Loucy (cell line): ENCODE measurements at regions not wholly inside any gene's neighbourhood (a gene's known extent, or its start where the extent isn't known, plus 50 kb on each side); places are given as distances from the start of the nearest gene placed in this dataset.
"Not testable (repeated sequence)": the region's sequence is repeated elsewhere in the genome, so short reads cannot be mapped to it uniquely, and the experiment has no call there.

ENCODE experiments used
- H2AFZ ChIP-seq: fragments of 200-600 bp; sonication (generic); 2 replicates; pipeline ENCODE4 v1.6.0; 2016; ENCODE audit warnings: antibody characterized with exemption, mild to moderate bottlenecking, low read length, moderate library complexity
- H3F3A ChIP-seq: fragments of 200-600 bp; 2 replicates; pipeline ENCODE4 v1.6.0; 2016; ENCODE audit warnings: antibody characterized with exemption, low read depth, mild to moderate bottlenecking
- H3K27me3 ChIP-seq: fragments of 200-600 bp; sonication (generic); 2 replicates; pipeline ENCODE4 v1.6.1; 2014; ENCODE audit warnings: low read length, mild to moderate bottlenecking; ENCODE audit not compliant: insufficient read depth, poor library complexity, severe bottlenecking
- H3K36me3 ChIP-seq: fragments of 200-600 bp; sonication (generic); 2 replicates; pipeline ENCODE4 v1.6.1; 2016; ENCODE audit warnings: low read length; ENCODE audit not compliant: insufficient read depth
- H3K4me1 ChIP-seq: fragments of 200-600 bp; sonication (generic); 2 replicates; pipeline ENCODE4 v1.5.1; 2014; ENCODE audit warnings: low read length, mild to moderate bottlenecking; ENCODE audit not compliant: insufficient read depth, poor library complexity, severe bottlenecking
- H3K4me2 ChIP-seq: fragments of 200-600 bp; sonication (generic); 2 replicates; pipeline ENCODE4 v1.6.0; 2014; ENCODE audit warnings: antibody characterized with exemption, low read length, low read depth, mild to moderate bottlenecking; ENCODE audit not compliant: poor library complexity, severe bottlenecking
- H3K4me3 ChIP-seq: fragments of 200-600 bp; sonication (generic); 2 replicates; pipeline ENCODE4 v1.5.1; 2014; ENCODE audit warnings: low read length, mild to moderate bottlenecking, mixed read lengths; ENCODE audit not compliant: poor library complexity, severe bottlenecking
- H3K79me2 ChIP-seq: fragments of 200-600 bp; sonication (generic); 2 replicates; pipeline ENCODE4 v1.6.1; 2014; ENCODE audit warnings: low read length; ENCODE audit not compliant: insufficient read depth
- H3K9ac ChIP-seq: fragments of 200-600 bp; sonication (generic); 2 replicates; pipeline ENCODE4 v1.6.0; 2014; ENCODE audit warnings: mild to moderate bottlenecking, low read depth, low read length, moderate library complexity; ENCODE audit not compliant: poor library complexity, severe bottlenecking
- H3K9me2 ChIP-seq: fragments of 200-600 bp; sonication (generic); replicated peaks from 2 replicates; pipeline ENCODE4 v1.6.1; 2016; ENCODE audit warnings: low read depth, low read length, mixed read lengths
- H3K9me3 ChIP-seq: fragments of 200-600 bp; sonication (generic); 2 replicates; pipeline ENCODE4 v1.6.1; 2014; ENCODE audit warnings: mild to moderate bottlenecking, antibody characterized with exemption, low read length, low read depth; ENCODE audit not compliant: insufficient read depth
- H4K20me1 ChIP-seq: fragments of 200-600 bp; sonication (generic); 2 replicates; pipeline ENCODE4 v1.6.0; 2014; ENCODE audit warnings: antibody characterized with exemption, low read length, mild to moderate bottlenecking; ENCODE audit not compliant: insufficient read depth, poor library complexity, severe bottlenecking

- H3F3A ChIP-seq, H3K36me3 ChIP-seq, H3K79me2 ChIP-seq, H3K4me2 ChIP-seq, H2AFZ ChIP-seq, H3K9me2 ChIP-seq, H3K9me3 ChIP-seq, H3K4me1 ChIP-seq, H3K9ac ChIP-seq, H3K27me3 ChIP-seq, H4K20me1 ChIP-seq, H3K4me3 ChIP-seq: not testable (repeated sequence)
Measured at GRCh38 chr2:87423796-87424762, 323.8 kb upstream of the PLGLB2 start.

- H3K4me3 ChIP-seq, H3K27me3 ChIP-seq, H3K4me2 ChIP-seq, H2AFZ ChIP-seq, H3K4me1 ChIP-seq, H4K20me1 ChIP-seq, H3F3A ChIP-seq, H3K9me2 ChIP-seq, H3K9me3 ChIP-seq, H3K36me3 ChIP-seq, H3K79me2 ChIP-seq, H3K9ac ChIP-seq: not testable (repeated sequence)
Measured at GRCh38 chr2:87424763-87425154, 323.1 kb upstream of the PLGLB2 start.

GRCh38 chr2:87425191-87425590 lies 322.7 kb upstream of the PLGLB2 start:
- not testable (repeated sequence) for H3K27me3 ChIP-seq, H3K9me2 ChIP-seq, H3K4me2 ChIP-seq, H3K9ac ChIP-seq, H3F3A ChIP-seq, H3K4me1 ChIP-seq, H3K79me2 ChIP-seq, H3K9me3 ChIP-seq, H3K4me3 ChIP-seq, H4K20me1 ChIP-seq, H2AFZ ChIP-seq, H3K36me3 ChIP-seq

- not testable (repeated sequence) for H3K4me2 ChIP-seq, H3K4me3 ChIP-seq, H3K4me1 ChIP-seq, H3F3A ChIP-seq, H2AFZ ChIP-seq, H4K20me1 ChIP-seq, H3K9me3 ChIP-seq, H3K79me2 ChIP-seq, H3K27me3 ChIP-seq, H3K36me3 ChIP-seq, H3K9ac ChIP-seq, H3K9me2 ChIP-seq
Measured at GRCh38 chr2:87425717-87426116, 322.2 kb upstream of the PLGLB2 start.

GRCh38 chr2:87428452-87429130 lies 319.3 kb upstream of the PLGLB2 start:
- not testable (repeated sequence) for H3K4me1 ChIP-seq, H3K9ac ChIP-seq, H4K20me1 ChIP-seq, H2AFZ ChIP-seq, H3K27me3 ChIP-seq, H3F3A ChIP-seq, H3K9me2 ChIP-seq, H3K9me3 ChIP-seq, H3K36me3 ChIP-seq, H3K4me2 ChIP-seq, H3K4me3 ChIP-seq, H3K79me2 ChIP-seq

GRCh38 chr2:87429206-87429930 lies 318.5 kb upstream of the PLGLB2 start:
- H2AFZ ChIP-seq, H3K4me2 ChIP-seq, H4K20me1 ChIP-seq, H3K4me1 ChIP-seq, H3K9ac ChIP-seq, H3K27me3 ChIP-seq, H3K4me3 ChIP-seq, H3K9me2 ChIP-seq, H3K79me2 ChIP-seq, H3F3A ChIP-seq, H3K36me3 ChIP-seq, H3K9me3 ChIP-seq: not testable (repeated sequence)

- not testable (repeated sequence) for H3K9me2 ChIP-seq, H3K9ac ChIP-seq, H4K20me1 ChIP-seq, H3K9me3 ChIP-seq, H3K4me3 ChIP-seq, H3K79me2 ChIP-seq, H3F3A ChIP-seq, H2AFZ ChIP-seq, H3K4me2 ChIP-seq, H3K4me1 ChIP-seq, H3K27me3 ChIP-seq, H3K36me3 ChIP-seq
Measured at GRCh38 chr2:87429931-87430275, 318.0 kb upstream of the PLGLB2 start.
